Activated effector memory CD4-positive, alpha-beta T cell treated with anti-CD3 and anti-CD28 coated beads, Interleukin-2, amount 50 U/mL, for 16 hours (primary cell): ENCODE measurements at regions not wholly inside any gene's neighbourhood (a gene's known extent, or its start where the extent isn't known, plus 50 kb on each side); places are given as distances from the start of the nearest gene placed in this dataset.

Source experiments
- DNase-seq: peaks from one replicate; pipeline ENCODE4 v3.0.0-alpha.2; 2020

DNA sequence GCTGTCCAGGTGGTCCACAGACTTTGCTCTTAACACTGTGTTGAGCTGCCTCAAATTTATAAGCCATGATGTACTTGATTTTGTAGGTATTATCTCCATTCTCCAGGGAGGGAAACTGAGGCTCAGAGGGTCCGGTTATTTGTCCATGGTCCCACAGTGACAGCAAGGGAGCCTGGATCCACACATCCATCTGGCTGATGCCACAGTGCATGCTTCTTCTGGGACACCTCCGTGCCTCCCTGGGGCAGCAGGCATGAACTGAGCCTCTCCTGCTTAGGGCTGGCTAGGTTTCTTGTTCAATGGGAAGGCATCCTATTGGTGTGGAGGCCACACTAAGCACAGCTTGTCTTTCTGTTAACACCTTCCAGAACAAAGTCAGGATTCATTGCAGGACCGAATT is 317.3 kb downstream of the AJAP1 start:
- peak; percentile 41 for DNase-seq

DNA sequence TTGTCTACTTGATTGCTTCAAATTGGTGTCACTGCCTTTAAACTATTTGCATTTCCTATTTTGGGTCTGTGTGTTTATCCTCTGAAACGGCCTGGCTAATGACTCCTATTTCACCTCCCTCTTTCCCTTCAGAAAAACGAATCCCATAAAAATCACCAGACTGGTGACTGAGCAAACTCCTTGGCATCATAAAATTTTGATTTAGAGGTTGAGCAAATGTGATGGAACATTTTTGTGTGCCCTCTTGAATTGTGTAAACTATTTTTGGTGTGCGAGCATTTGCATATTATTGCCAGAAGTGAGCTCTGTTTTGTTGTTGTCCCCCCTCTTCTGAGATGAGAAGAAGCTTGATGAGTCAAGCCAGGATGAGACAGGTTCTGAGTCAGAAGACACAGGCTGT is 316.1 kb downstream of the AJAP1 start:
- DNase-seq, result no peak

DNA sequence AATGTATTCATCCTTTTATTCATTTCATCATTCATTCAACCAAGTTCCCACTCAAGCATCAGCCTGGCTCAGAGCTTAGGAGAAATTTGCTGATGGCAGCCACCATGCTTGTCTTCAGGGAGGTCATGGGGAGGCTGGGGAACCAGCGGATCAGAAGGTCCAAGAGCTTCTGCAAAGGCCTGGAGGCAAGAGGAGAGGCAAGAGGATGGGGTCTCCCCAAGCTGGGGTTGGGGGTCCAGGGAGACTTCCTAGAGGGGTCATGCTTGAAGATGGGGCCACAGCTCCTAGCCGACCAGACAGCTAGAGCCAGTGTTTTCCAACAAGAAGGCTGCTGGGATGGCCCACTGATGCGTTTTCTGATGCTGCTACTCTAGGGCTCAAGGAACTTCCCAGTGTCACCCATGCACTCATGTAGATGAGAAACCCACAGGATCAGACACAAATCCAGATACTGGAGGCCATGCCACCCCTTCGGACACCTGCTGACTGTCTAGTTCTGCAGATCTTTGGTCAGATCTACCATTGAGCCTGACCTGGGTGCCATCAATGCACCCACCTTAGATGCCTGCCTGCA is 315.2 kb downstream of the AJAP1 start:
- DNase-seq, result peak; percentile 34

- DNase-seq, result no peak
Measured at GRCh38 chr1:4965346-4966075, 311.1 kb downstream of the AJAP1 start.

- DNase-seq, result peak; percentile 58
Measured at GRCh38 chr1:4964634-4965345, 310.4 kb downstream of the AJAP1 start.

GRCh38 chr1:4963251-4963650 is 308.8 kb downstream of the AJAP1 start:
- DNase-seq, result peak; percentile 36

GRCh38 chr1:4962836-4963235 is 308.4 kb downstream of the AJAP1 start:
- peak; percentile 19 for DNase-seq

DNA sequence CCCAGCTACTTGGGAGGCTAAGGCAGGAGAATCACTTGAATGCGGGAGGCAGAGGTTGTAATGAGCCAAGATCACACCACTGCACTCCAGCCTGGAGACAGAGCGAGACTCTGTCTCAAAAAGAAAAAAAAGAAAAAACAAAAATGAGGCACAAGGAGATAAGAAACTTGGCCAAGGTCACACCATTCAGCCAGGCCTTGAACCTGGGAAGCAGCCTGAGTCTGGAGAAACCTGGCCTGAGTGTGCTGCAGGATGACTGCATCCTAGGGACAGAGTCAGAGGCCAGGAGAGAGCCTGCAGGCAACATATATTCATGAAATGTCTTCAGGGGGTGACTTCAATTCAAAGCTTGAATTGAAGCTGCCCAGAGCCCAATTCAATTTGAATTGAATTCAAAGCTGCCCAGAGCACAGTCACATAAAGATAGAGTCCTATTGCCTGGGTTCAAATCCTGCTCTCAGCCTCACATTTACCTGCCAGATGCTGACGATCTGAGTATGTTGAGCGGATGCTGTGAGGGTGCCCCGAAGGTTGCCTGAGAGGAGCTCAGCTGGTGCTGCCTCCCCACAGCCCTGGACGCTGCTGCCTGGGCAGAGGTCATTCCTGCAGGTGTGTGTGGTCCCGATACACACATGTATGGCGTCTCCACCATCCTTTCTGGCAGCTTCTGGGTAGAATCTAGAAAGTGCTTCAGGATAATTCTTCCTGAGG is 307.7 kb downstream of the AJAP1 start:
- no peak for DNase-seq

- no peak for DNase-seq
Measured at GRCh38 chr1:4960782-4961475, 306.5 kb downstream of the AJAP1 start.

GRCh38 chr1:4960336-4960735 is 305.9 kb downstream of the AJAP1 start:
- no peak for DNase-seq

- no peak for DNase-seq
Measured at GRCh38 chr1:4959216-4959615, 304.8 kb downstream of the AJAP1 start.

- no peak for DNase-seq
Measured at GRCh38 chr1:4957027-4957426, 302.6 kb downstream of the AJAP1 start.

DNA sequence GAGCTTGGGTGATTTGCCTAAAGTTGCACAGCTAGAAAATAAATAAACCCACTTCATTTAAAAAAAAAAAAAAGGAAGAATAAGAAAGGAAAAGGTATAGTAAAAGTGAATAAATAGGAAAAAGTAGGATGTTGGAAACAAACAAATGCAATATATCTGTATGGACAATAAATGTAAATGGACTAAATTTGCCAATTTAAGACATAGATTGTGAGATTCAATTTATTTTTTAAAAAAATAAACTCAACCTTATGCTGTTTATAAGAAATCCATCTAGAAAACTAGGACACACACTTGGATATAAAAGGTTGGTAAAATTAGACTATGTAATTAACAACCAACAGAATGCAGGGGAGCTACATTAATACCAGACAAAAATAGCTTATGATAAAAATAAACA is 300.0 kb downstream of the AJAP1 start:
- no peak for DNase-seq

- DNase-seq, result no peak
Measured at GRCh38 chr1:4951601-4952000, 297.2 kb downstream of the AJAP1 start.

- no peak for DNase-seq
Measured at GRCh38 chr1:4946343-4946742, 291.9 kb downstream of the AJAP1 start.

- no peak for DNase-seq
Measured at GRCh38 chr1:4944911-4945310, 290.5 kb downstream of the AJAP1 start.

GRCh38 chr1:4944072-4944471 is 289.7 kb downstream of the AJAP1 start:
- no peak for DNase-seq

DNA sequence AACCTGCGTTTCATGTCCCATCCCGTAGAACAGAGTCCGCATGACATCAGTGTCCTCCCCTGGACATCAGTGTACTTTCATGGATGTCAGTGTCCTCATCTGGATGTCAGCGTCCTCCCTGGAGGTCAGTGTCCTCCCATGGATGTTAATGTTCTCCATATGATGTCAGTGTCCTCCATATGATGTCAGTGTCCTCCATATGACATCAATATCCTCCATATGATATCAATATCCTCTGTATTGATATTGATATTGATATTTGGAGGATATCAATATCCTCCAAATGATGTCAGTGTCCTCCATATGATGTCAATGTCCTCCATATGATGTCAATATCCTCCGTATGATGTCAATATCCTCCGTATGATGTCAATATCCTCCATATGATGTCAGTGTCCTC is 284.9 kb downstream of the AJAP1 start:
- no peak for DNase-seq

DNA sequence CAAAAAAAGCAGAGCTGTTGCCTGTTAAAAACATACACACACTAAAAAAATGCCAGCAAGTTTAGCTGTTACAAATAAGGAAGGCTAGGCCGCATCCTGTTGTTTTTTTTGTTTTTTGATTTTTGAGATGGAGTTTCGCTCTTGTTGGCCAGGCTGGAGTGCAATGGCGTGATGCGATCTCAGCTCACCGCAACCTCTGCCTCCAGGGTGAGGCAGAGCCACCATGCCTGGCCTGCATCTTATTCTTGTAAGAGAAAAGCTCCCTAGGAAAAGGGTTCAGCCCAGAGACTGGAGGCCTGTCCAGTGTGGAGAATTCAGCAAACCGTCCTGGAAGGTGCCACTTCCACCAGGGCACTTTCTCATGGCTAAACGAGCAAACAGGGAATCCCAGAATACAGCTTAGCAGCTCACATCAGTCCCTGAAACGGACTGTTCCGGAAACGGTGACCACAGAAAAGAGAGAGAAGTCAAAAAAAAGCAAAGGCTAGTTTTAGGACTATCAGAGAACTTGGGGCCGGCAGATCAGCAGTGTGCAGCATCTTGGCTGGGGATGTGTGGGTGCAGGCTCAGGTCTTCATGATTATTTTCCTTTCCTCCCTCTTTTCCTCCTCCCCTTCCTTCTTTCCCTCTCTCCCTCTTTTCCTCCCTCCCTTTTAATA is 283.6 kb downstream of the AJAP1 start:
- DNase-seq, result no peak

GRCh38 chr1:4935807-4936206 is 281.4 kb downstream of the AJAP1 start:
- DNase-seq, result no peak

DNA sequence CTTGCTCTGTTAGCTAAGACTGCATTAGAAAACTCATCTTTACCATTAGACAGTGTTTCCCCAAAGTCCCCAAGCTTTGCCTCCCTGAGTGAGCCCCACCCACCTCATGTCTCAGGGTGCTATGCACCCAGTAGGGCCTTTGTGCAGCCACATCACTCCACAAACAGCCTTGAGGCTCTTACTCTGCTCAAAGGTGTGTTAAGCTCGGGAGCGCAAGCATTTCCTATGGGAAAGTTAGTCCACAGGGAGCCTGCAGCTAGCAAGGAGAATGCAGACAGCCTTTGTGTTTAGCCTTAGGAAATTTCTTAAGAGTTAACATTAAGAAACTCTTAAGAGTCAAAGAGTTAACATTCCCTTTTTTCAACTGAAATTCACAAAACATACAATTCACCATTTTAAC is 278.8 kb downstream of the AJAP1 start:
- no peak for DNase-seq

DNA sequence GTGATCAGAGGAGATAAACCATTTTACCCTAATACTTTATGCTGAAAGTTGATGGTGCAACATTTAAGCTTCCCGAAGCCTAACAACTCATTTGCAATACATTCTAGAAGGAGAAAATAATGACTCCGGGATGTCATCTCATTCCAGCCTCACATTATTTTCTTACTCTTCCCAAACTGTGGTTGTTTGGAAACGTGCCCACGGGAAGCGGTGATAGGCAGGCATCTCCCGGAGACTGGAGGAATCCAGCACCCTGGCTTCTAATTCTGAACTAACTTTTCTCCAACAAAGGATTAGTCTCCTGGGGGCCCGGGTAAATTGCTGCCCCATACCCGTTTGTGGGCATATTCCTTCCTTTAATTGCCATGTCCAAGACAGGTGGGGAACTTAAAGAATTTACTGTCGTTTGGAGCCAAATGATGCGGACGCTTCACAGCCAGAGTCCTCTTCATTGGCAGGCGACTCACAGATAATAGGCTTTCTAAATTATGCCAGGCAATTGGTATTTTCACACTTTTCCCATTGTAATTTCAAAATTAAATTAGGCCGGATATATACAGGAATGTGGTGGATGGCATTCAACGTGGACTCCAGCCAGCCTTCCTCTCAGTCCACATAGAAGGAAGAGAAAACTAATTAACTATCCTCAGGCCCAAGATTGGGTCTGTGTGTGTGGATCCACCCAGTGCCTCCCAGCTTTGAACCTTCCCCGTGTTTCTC is 278.1 kb downstream of the AJAP1 start:
- no peak for DNase-seq
